Esophagus mucosa (tissue), 1 donor: ENCODE measurements at regions not wholly inside any gene's neighbourhood (a gene's known extent, or its start where the extent isn't known, plus 50 kb on each side); places are given as distances from the start of the nearest gene placed in this dataset.

ENCODE experiments used
- ATAC-seq: fragments of 200-7000 bp; cut with Tn5 transposase; one replicate; pipeline ENCODE4 v1.9.1; 2020
- donor health status: DM: yes; HTN: yes; CAD: no.

DNA sequence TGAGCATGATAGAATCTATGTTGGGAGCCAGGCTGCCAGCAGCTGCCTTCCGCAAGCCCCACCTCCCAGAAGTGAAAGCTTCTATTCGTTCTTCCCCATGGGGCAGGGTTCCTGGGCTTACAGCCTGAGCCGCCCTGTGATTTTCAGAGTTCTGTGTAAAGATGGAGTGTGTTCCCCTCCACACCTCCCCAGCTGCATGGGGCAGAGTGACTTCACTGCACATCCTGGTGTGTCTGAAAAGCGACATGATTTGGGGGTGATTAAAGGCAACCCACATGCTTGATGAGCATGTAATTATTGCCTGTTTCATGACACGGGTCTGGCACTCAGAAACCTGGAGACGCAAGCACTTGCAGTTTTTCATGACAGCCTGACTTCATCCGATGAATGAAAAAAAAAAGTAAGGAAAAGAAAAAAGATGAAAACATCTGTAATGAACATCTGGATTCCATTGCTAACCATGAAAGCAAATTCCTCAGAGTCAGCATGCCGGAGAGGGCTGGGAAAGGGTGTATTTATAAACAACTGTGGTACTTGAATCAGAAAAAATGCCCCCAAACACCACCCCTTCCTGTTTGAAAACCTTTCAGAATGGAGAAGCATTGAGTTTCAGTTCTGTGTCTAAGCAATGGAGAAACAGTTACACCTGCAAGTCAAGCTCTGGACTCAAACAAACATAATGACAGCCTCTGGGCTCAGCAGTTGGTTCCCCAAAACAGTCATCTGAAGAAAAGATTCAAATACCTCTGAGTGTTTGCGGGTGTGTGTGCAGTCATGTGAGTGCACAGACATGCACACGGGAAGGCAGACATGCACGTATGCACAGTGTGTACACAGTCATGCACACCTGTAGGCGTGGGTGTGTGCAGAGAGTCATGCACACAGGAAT, 266.0 kb downstream of the ENGASE start:
- ATAC-seq: peak; percentile 50

DNA sequence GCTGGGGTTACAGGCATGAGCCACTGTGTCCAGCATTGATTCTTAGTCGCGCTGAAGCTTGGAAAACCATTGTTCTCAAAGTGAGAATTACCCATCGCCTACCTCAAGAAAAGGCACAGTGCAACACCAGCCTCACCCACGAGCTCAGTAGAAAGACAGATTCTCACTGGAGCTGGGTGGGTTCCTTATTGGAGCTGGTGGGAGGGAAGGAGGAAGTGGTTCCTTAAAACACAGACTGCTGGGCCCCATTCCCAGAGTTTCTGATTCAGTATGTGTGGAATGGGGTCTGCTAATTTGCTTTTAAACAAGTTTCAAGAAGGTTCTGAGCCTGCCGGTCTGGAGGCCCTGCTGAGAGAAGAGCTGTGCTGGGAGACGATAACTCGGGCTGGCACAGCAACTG, 264.7 kb downstream of the ENGASE start:
- ATAC-seq: no peak

DNA sequence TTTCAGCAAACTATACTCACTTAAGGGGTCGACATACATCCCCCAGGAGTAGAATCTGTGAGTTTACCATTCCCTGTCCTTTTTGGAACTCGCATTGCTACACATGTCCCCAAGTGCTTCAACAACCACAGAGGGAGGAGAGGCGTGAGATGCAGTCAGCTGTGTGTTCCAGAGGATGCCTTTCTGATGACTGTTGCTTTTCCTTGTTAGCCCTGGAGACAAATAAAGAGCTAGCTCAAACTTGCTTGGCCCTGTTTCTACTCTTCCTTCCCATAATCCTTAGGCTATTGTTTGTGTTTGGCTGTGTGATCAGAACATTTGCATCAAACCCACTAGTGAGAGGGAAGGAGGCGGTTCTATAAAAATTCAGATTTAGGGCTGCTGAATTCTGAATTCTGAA, 264.0 kb downstream of the ENGASE start:
- ATAC-seq: peak; percentile 62

DNA sequence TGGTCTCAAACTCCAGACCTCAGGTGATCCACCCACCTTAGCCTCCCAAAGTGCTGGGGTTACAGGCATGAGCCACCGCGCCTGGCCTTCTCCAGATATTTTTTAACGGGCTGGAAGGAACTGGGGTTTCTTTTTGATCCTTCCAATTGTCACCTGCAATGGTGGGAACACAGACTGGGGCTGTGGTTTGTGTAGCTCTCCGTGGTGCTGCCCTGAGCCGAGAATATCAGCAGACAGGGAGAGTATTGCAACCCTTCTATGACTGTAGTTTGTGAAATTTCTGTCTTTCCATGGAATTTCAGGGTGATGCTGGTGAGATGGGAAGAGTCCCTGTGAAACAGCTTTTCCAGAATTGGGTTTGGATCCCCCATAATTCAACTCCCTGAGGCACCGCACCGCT, 263.5 kb downstream of the ENGASE start:
- no peak for ATAC-seq

DNA sequence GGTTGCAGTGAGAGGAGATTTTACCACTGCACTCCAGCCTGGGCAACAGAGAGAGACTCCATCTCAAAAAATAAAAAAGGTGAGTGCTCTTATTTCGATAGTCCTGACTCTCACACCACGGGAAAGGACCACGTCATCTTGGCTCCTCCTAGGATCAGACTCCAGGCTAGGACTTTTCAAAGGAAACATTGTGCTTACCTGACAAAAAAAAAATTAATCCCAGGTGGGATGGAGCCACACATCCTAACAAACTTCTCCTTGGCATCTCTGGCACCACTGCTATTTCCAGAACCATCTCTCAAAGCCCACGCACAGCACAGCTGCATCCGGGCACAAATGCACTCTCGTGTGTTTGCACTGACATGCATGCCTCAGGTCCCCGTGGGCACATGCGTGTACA, 262.4 kb downstream of the ENGASE start:
- no peak for ATAC-seq

DNA sequence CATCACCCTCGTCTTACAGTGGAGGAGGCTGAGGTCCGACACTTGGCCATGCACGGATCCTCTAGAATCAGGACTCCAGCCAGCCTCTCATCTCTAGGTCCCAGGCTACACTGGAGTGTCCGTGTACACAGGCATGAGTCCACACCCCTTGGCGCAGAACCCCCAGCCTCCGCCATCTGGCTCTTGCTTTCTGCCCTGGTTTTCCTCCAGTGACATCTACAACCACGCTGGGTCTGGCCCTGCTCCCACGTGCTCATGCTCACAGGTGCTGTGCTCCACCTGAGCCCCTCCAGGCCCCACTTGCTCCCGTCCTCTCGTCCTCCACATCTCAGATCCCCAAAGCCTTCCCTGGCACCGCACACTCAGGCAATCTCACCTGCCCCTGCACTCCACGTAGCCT, 260.8 kb downstream of the ENGASE start:
- ATAC-seq: no peak

DNA sequence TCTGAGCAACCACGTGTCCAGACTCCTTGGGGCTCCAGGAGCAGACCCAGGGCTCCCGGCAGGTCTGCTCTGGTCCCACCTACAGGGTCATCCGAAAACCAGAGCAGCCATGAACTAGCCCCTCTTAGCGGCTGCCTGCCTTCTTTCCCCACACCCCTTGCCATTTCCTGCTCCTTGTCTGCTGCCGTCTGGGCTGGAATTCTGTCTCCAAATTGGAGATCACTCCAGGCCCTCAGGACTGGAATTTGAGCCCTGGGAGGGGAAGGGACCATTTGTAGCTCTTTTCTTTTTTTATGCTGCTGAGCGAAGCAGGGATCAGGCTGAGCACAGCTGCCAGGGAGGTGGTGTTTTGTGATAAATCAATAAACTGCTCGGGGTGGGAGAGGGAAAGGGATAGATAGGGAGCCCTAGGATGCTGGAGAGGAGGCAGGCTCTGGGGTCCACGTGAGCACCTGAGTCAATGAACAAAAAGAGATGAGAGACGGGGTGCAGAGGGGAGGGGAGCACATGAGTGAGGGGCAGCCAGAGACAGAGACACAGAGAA, 257.5 kb downstream of the ENGASE start:
- no peak for ATAC-seq

DNA sequence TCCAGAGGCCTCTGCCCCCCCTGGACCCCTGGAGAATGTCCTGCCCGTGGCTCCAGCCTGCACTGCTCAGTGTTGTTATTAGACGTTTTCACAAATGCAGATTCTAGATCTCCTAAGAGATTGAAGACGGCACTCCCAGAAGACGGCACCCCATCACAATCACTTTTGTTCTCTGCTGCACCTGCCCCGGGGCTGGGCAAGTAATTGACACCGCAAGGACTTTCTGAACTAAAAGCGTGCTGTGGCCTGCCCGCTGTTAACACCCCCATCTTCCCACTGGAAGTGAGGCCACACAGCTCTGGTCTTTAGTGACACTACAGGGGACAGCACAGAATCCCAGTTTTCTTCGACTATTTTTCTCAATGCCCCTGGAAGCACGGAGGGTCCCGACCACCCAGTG, 256.9 kb downstream of the ENGASE start:
- no peak for ATAC-seq

DNA sequence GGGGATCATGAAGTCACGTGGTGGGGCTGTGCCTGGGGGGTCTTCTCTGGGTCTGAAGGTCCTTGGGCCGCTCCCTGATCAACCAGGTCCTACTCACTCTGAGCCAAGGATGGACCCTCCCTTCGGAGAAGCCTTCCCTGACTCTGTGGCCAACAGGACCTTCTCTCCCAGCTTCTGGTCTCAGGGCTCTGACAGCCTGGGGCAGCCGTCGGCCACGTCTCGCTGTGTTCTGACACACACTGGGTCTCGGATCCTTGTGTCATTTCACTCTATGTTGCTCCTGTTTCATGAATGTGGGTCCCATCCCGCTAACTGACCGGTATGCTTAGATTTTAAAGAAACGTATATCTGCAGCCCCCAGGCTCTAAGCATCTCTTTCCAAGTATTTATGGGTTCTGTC, 256.1 kb downstream of the ENGASE start:
- ATAC-seq: no peak

DNA sequence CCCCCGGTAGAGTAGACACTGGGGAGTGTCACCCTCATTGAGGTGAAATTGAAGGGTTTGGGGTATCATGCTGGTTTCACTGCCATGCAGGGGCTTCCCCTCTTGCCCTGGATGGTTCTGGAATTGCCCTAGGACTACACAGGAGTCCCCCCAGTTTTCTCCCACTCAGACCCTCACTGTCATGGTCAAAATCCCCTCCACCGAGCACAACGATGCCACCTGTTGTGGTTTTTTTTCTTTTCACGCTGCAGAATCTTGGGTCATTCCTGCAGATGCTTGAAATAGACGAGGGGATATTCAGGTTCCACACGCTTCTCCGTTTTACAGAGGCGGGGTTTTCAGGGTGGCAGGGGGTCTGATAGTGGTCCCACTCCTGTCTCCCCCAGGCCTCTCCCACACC, 255.6 kb downstream of the ENGASE start:
- ATAC-seq: no peak

DNA sequence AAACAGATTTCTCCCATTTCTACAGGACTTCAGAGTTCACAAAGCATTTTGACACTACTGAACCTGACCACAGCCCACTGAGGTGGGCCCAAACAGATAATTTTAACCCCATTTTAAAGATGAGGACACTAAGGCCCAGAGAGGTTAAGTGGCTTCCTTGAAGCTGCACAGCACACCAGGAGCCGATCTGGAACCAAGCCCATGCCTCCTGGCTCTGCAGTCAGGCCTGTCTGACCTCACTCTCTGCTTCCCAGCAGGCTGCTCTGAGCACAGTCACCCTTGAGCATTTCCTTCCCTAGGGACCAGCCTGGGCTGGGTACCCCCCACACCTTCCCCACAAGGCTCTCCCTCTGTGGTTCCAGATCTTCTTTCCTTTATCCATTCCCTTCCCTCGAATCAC, 252.2 kb downstream of the ENGASE start:
- ATAC-seq: no peak

DNA sequence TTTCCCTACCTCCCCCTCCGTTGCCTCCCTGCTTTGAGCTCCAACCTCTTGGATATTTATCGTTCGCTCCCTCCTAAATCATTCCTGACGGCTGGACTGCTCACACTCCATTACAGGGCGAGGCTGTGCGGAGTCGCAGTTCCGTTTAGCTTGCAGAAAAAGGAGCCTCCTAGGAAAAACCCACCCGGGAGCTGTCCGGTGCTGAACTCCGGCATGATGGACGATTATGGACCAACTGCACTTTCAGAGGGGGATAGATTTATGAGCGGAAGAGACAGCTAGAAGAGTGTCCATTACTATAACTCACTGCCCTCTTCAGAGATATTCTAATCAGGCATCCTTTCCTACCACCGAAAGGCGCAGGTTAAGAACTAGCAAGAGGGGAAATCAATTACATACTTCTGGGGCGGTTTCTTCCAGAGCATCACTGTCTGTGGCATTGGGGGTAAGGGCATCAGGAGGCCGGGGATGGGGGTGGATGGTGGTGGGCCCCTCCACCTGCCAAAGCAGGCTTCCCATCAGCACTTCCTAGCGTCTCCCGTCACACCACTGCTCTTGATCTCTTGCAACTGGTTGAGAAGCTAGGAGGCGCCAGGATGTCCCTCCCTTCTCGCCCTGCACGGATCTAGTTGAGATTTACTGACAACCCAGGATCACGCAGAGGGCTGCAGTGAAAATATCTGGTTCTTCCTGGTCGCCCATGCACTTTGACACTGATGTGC, 251.2 kb downstream of the ENGASE start:
- ATAC-seq: no peak

DNA sequence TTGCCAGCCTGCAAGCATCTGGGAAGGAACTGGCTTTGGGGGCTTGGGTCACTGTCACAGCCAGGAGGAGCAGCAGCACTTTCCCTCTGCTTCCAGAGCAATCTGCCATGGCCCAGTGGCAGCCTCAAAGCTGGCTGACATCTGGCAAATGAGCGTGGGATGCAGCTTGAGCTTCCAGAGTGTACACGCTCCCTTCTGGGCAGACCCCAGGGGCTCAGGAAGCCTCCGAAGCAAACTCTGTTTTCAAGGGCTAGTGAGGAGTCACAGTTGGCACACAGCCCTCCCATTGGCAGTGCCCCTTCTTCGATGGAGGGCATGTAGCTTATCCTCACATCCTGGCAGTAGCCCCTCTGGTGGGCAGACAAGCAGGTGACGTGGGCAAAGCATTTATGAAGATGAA, 249.6 kb downstream of the ENGASE start:
- ATAC-seq: no peak

DNA sequence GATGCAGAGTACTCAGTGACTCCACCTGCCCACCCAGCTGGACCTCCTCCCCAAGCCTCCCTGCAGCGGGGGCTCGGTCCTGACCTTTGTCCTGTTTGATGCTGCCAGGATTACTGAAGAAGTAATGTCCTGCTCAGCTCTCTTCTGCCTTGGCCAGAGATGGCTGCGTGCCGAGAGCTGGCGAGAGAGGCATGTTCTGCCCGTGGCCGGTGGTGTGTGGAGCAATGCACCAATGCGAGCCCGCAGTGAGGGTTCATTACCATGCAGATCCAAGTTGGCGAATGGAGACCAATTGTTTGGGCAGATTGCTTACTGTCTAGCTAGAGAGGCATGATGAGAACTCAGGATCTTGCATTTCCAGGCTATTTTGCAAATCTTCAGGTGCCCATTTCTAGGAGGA, 248.9 kb downstream of the ENGASE start:
- no peak for ATAC-seq

DNA sequence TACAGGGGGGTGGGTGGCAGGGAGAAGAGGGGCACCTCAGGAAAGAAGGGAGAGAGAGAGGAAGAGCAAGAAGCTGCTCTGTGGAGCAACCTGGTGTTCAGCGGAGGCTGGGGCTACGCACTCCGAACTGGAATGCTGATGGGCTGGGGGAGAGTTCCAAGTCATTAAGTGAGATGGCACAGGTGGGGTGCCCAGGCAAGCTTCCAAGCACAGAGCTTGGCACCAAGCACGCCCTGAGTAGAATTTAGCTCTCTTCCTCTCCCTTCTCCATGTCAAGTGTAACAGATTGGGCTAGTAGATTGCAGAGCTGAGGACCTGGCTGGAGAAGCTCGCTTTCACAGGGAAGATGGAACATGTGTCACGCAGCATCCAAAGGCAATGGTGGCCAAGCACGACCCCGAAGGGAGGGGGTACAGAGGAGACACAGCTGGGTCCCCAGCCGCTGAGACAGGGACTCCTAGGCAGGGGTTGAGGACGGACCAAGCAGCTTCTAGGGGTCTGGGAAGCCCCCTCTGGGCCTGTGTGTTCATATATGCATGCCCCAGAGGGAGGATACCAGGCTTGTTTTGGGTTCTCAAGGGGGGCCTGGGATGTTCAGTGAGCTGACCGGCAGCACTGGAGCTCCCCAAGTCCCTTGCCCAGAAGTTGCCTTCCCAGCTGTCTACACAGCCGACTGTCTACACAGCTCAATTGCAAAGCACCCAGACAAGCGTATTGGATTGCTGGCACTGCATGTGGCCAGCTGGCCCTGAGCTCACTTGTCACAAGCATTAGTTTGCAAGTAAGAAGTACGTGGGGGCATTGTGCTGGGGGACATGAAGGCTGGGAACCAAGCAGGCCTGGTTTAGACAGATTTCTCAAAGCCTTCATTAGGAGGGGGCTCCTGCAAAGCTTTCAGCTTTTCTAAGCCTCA, 247.8 kb downstream of the ENGASE start:
- ATAC-seq: no peak

DNA sequence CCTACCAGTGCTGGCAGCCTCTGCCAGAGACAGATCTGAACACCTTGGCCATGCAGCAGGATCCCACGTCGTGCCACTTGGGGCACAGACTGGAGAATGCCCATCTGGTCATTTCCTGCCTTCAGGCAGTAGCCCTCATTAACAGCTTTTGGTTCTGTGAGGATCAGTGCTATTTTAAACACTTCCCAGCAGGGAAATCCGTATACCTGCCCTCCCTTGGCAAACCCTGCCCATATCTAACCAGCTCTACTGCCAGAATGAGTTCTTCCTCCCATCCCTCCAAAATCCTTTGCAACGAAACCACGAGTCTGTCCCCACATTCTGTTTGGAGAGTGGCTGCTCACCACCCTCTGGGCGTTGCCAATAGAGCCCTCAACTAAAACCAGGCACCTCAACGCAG, 245.7 kb downstream of the ENGASE start:
- no peak for ATAC-seq

DNA sequence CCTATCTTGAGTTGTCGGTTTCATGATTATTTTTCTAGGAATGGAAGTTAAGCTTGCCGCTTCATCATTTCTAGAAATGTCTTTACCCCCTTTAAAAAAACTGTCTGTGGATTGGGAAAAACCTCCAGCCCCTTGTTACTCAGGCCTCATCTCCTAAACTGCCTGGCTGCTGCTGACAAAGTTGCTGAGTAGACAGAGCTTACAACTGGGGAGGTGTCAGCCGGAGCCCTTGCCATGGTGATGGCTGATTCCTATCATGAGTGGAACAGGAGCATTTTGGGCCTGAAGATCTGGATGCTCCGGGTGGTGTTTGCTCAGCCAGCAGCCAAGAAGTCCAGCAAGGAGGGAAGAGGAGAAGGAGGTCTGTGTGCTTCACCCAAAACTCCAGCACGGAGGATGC, 243.3 kb downstream of the ENGASE start:
- no peak for ATAC-seq

DNA sequence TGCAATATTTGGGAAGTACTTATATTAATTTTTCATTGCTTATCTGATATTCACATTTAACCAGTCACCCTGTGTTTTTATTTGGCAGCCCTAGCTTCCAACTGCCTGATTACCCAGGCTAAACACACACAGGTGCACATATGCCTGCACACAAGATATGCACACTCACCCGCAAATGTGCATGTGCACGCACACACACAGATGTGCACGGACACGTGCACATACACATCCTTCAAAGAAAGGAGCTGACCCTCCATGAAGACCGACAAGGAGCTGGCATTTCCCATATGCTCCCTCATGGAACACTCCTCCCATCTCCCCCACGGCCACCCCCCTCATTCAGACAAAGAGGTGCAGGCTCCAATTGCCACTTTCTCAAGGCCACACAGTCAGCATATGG, 242.2 kb downstream of the ENGASE start:
- no peak for ATAC-seq

DNA sequence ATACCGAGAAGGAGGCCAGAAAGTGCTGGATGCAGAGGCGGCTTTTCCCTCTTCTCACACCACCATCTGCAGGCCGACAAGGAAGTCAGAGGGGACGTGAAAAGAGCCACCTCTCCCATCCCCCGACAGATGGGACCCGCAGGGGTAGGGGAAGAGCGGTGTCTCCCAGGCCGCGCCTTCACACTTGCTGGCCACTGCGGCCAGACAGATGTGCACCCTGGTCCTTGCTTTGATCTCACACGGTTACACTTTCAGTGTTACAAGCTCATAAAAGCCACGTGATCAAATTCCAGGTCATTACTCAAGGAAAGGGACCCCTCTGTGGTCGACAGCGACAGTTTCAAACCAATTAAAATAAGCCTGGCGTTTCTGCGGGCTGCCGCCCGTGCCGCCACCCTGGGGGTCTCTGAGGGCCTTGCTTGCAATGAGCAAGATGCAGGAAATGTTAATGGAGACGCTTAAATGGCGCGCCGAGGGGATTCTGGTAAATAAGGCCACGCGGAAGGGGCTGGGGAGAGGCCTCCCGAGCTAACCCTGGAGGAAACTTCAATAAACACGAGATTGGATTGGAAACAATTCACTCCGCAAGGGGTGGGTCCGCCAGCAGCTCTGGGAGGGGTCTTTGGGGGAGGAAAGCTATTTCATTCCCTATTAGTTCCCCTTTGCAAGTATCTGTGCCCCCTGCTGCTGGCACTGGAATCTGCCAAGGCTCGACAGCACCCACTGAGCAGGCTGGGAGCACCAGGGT, 240.9 kb downstream of the ENGASE start:
- ATAC-seq: no peak

DNA sequence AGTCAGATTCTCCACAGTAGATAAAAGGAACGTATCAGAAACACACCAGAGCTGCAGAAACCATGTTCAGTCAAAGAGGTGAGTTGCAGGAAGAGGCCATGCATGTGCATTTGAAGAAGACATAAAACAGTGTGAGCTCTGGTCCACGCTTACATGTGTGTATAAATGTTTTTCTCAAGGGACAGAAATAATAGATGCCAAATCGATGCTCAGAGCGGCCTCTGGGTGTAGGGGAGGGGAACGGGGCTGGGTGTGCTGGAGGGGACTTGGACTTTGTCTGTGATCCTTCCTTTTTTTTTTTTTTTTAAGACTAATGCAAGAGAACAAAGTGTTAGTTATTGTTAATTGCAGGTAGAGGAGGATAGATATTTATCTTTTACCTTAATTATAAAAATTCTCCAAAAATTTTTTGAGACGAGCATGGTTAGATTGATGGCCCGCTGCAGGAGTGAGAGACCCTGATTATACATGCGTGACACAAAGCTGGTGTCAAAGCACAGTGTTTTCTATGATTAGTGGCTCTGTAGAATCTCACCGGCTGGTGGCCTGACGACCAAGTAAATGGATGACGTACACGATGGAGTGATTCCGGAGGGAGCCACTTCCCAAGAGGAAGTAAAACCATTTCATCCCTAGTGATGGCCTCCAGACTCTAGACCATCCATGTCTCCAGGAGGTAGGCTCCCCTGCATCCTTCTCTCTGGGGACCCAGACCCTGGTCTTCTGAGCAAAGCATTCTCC, 240.2 kb downstream of the ENGASE start:
- ATAC-seq: no peak

DNA sequence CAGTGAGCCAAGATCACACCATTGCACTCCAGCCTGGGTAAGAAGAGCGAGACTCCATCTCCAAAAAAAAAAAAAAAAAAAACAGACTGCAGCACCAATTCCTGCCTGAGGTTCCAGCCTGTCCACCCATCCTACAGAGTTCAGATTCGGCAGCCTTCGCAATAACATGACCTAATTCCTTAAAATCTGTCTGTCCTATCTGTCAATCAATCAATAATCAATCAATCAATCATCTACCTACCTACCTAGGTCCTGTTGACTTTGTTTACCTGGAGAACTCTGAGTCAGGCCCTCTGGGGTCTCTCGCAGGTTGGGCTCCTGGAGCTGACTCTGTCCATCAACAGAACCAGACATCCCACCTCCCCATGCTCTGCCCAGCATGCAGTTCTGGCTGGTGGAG, 236.7 kb downstream of the ENGASE start:
- no peak for ATAC-seq
